ENCODE measurements at regions not wholly inside any gene's neighbourhood (a gene's known extent, or its start where the extent isn't known, plus 50 kb on each side); places are given as distances from the start of the nearest gene placed in this dataset.

DNA sequence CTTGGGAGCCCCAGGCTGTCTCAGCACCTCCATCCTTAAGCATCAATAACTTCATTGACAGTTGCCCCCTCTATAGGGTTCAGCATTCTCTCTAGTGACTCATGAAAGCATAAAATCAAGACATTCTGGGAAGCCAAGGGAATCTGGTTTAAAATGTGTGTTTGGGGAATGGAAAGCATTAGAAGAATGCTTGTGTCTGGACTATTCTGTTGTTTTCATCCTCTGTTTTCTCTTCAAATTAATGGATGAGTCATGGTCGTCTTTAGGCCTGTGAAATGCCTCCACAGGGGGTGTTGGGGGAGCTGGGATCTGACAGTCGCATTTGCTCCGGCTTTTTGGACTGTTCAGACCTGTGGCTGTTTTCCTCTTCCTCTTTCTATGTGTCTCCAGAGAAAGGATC is 279.7 kb downstream of the CDC5L start:
- H3K4me2 ChIP-seq (ENCODE audit: low read length) = peak overlapping the region; percentile 65
- H3K36me3 ChIP-seq (ENCODE audit: insufficient read depth, low read length) = no peaks in the 10 kb centered on the region
- peak overlapping the region; percentile 72 for H3K9ac ChIP-seq (ENCODE audit: low read depth, low read length)
- no peaks in the 10 kb centered on the region for H3K27me3 ChIP-seq (ENCODE audit: control insufficient read depth, insufficient read depth, low read length)
- H3K4me1 ChIP-seq (ENCODE audit: control insufficient read depth, insufficient read depth, low read length) = peaks cover 66% of the 10 kb centered on the region
- peak overlapping the region; percentile 26 for H3K4me3 ChIP-seq (ENCODE audit: low read length)
- H3K9me3 ChIP-seq (replicated peaks; ENCODE audit: low read length) = no peaks in the 10 kb centered on the region

DNA sequence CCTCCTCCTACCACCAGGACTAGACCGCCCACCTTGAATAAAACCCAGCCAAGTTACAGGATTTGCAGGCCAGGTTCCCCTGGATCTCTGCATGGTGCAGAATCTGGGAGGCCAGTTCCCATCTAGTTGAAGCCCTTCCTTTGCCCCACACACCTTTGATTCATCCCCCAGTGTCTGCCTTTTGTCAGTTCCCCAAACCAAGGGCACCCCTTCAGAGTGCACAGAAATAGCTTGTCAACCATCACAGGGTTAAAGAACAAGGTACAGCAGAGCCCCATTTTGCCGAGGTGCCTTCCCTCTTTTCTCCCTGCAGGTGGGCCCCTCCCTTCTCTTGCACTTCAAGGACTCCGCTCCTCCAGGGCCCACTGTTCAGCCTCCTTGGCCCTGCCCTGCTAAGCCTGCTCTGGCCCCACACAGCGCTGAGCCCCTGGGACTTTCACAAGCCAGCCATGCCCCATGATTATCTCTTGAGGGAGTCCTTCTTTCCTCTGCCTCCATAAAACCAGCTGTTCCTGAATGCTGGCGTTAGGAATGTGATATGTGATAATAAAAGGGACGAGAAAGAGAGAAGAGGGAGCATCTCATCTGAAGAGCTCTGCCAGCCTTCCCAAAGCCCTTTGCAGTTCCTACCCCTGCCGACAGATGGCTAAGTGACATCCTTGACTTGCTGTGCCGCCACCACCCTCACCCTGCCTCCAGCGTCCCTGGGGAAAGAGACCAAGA is 280.3 kb downstream of the CDC5L start:
- H3K27me3 ChIP-seq (ENCODE audit: control insufficient read depth, insufficient read depth, low read length) = no peaks in the 10 kb centered on the region
- peak overlapping the region; percentile 26 for H3K4me3 ChIP-seq (ENCODE audit: low read length)
- no peaks in the 10 kb centered on the region for H3K9me3 ChIP-seq (replicated peaks; ENCODE audit: low read length)
- peaks cover 65% of the 10 kb centered on the region for H3K4me1 ChIP-seq (ENCODE audit: control insufficient read depth, insufficient read depth, low read length)
- H3K9ac ChIP-seq (ENCODE audit: low read depth, low read length) = peak overlapping the region; percentile 72
- no peaks in the 10 kb centered on the region for H3K36me3 ChIP-seq (ENCODE audit: insufficient read depth, low read length)
- H3K4me2 ChIP-seq (ENCODE audit: low read length) = peak overlapping the region; percentile 65

DNA sequence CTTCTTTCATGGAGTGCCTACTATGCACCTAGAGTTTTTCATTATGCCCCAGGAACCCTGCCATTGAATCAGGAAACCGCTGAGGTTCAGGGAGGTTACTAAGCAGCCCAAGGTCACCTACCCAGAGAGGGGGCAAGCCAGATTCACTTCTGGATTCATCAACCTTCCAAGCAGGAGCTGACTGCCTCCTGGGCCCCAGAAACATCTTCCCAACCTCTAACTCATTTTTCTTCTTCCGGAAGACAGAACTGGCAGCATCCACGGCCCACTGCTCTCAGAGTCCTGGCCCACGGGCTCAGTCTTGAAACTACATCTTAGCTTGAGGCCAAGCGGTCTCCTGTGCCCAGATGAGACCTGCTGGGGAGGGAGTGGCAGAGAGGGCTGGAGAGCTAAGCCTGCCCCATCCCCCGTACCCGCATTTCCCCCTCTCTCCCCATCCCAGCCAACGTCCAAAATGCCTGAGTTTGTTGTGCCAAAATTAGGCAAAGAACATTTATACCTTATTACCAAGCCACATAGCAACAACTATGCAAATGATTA is 281.0 kb downstream of the CDC5L start:
- no peaks in the 10 kb centered on the region for H3K36me3 ChIP-seq (ENCODE audit: insufficient read depth, low read length)
- no peak overlapping the region for H3K9ac ChIP-seq (ENCODE audit: low read depth, low read length)
- H3K4me1 ChIP-seq (ENCODE audit: control insufficient read depth, insufficient read depth, low read length) = peaks cover 61% of the 10 kb centered on the region
- H3K27me3 ChIP-seq (ENCODE audit: control insufficient read depth, insufficient read depth, low read length) = no peaks in the 10 kb centered on the region
- H3K4me3 ChIP-seq (ENCODE audit: low read length) = no peak overlapping the region
- H3K4me2 ChIP-seq (ENCODE audit: low read length) = no peak overlapping the region
- no peaks in the 10 kb centered on the region for H3K9me3 ChIP-seq (replicated peaks; ENCODE audit: low read length)

DNA sequence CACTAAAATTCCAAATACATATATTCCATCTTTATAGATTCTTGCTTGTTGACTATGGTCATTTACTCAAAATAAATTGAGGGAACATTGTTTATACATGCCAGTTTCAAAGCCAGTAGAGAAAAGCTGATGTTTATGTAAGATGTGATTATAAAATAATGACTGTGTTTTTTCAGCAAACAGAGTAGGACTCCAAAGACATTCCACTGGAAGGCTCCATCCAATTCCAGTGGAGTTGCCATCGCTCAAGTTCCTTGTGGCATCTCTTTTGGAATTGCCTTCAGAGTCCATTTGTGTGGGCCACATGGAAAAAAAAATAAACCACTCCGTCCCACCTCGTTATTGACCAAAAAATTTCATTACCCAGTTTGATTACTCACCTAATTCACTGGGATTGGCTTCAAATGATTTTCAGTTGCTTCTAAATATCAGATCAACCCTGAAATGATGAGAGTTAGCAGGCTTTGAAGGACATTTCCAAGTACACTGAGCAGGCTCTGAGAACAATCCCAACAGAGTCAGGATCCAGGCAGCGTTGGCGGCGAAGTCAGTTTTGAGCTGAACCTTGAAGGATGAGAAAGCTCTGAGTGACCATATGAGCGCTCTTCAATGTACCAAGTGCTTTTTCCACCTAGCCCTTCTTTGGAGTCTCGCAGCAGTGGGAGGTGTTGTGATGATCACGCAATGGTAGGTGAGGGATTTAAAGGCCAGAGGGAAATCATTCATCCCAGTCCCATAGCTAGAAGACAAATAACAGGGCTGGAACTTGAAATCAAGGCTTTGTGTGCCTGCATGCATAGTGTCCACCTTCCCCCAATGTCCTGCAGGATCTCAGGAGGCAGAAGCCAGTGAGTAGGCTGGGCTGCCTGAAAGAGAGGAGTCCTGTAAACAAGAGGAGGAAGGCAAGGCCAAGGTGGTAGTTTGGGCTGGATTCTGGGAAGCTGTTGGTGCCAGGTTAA is 281.7 kb downstream of the CDC5L start:
- Histone ChIP-seq H3K4me3 (ENCODE audit: low read length) (no peak overlapping the region), H3K9ac (ENCODE audit: low read depth, low read length) (no peak overlapping the region), H3K36me3 (ENCODE audit: insufficient read depth, low read length) (no peaks in the 10 kb centered on the region), H3K9me3 (replicated peaks; ENCODE audit: low read length) (no peaks in the 10 kb centered on the region), H3K4me2 (ENCODE audit: low read length) (no peak overlapping the region), H3K27me3 (ENCODE audit: control insufficient read depth, insufficient read depth, low read length) (no peaks in the 10 kb centered on the region), H3K4me1 (ENCODE audit: control insufficient read depth, insufficient read depth, low read length) (peaks cover 53% of the 10 kb centered on the region)

DNA sequence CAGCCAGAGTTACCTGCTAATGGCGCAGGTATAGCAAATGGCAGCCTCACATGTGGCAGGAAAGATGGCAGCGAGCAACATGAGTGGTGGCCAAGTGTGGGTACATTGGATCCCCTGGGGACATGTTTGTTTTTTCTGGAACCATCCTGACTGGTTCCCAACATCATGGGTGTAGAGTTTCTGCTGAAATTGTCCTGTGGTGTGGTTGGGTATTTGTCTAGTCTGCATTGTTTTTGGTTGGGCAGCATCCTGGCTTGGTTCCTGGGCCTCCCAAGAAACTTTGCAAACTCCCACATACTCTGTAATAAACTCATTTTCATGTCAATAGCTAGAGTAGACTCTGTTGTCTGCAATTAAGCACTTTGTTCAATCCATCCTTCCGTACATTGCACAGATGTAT is 282.6 kb downstream of the CDC5L start:
- Histone ChIP-seq H3K4me2 (ENCODE audit: low read length) (no peak overlapping the region), H3K27me3 (ENCODE audit: control insufficient read depth, insufficient read depth, low read length) (no peaks in the 10 kb centered on the region), H3K36me3 (ENCODE audit: insufficient read depth, low read length) (no peaks in the 10 kb centered on the region), H3K9me3 (replicated peaks; ENCODE audit: low read length) (no peaks in the 10 kb centered on the region), H3K4me3 (ENCODE audit: low read length) (no peak overlapping the region), H3K4me1 (ENCODE audit: control insufficient read depth, insufficient read depth, low read length) (peaks cover 52% of the 10 kb centered on the region), H3K9ac (ENCODE audit: low read depth, low read length) (no peak overlapping the region)

- H3K4me3 ChIP-seq (ENCODE audit: low read length) = no peak overlapping the region
- H3K36me3 ChIP-seq (ENCODE audit: insufficient read depth, low read length) = no peaks in the 10 kb centered on the region
- no peaks in the 10 kb centered on the region for H3K27me3 ChIP-seq (ENCODE audit: control insufficient read depth, insufficient read depth, low read length)
- peaks cover 57% of the 10 kb centered on the region for H3K4me1 ChIP-seq (ENCODE audit: control insufficient read depth, insufficient read depth, low read length)
- no peak overlapping the region for H3K4me2 ChIP-seq (ENCODE audit: low read length)
- H3K9ac ChIP-seq (ENCODE audit: low read depth, low read length) = no peak overlapping the region
- no peaks in the 10 kb centered on the region for H3K9me3 ChIP-seq (replicated peaks; ENCODE audit: low read length)
Measured at GRCh38 chr6:44671333-44671732, 283.8 kb downstream of the CDC5L start.

DNA sequence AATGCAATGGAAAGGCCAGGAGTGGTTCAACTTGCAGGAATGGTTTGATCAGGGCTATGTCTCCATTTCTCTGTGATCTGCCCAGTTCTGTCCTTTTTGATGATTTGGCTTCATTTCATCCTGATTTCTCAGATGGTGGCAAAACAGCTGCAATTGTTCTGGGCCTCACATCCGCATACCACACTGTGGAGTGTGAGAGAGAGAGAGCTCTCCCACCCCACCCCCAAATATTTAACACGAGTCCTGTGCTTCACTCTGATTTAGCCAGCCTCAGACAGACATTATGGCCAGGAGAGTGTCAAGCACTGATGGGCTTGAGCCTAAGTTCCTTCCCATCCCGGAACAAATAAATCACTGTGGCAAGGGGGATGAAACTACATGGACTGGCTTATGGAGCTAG is 284.6 kb downstream of the CDC5L start:
- Histone ChIP-seq H3K4me2 (ENCODE audit: low read length) (no peak overlapping the region), H3K27me3 (ENCODE audit: control insufficient read depth, insufficient read depth, low read length) (no peaks in the 10 kb centered on the region), H3K4me3 (ENCODE audit: low read length) (no peak overlapping the region), H3K9ac (ENCODE audit: low read depth, low read length) (no peak overlapping the region), H3K9me3 (replicated peaks; ENCODE audit: low read length) (no peaks in the 10 kb centered on the region), H3K36me3 (ENCODE audit: insufficient read depth, low read length) (no peaks in the 10 kb centered on the region), H3K4me1 (ENCODE audit: control insufficient read depth, insufficient read depth, low read length) (peaks cover 57% of the 10 kb centered on the region)

DNA sequence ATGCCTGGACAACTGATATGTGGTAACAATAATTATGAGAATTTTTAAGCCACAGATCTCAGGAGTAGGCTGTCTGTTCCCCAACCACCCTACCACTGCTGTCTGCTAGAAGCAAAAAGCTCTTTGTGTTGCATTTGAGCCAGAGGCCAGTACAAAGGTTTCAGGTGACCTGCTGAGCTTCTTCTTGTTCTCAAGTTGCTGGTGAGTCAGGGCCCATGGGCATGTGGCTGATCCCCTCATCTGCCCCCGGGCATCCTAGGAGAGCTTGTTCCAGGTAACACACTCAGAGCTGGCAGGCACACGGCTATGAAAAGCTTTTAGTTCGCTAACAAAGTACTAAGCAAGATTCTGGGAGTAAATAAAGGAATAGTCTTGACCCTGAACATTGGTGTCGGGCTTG is 285.3 kb downstream of the CDC5L start:
- Histone ChIP-seq H3K4me3 (ENCODE audit: low read length) (no peak overlapping the region), H3K9me3 (replicated peaks; ENCODE audit: low read length) (no peaks in the 10 kb centered on the region), H3K9ac (ENCODE audit: low read depth, low read length) (no peak overlapping the region), H3K27me3 (ENCODE audit: control insufficient read depth, insufficient read depth, low read length) (no peaks in the 10 kb centered on the region), H3K4me2 (ENCODE audit: low read length) (no peak overlapping the region), H3K36me3 (ENCODE audit: insufficient read depth, low read length) (no peaks in the 10 kb centered on the region), H3K4me1 (ENCODE audit: control insufficient read depth, insufficient read depth, low read length) (peaks cover 57% of the 10 kb centered on the region)

DNA sequence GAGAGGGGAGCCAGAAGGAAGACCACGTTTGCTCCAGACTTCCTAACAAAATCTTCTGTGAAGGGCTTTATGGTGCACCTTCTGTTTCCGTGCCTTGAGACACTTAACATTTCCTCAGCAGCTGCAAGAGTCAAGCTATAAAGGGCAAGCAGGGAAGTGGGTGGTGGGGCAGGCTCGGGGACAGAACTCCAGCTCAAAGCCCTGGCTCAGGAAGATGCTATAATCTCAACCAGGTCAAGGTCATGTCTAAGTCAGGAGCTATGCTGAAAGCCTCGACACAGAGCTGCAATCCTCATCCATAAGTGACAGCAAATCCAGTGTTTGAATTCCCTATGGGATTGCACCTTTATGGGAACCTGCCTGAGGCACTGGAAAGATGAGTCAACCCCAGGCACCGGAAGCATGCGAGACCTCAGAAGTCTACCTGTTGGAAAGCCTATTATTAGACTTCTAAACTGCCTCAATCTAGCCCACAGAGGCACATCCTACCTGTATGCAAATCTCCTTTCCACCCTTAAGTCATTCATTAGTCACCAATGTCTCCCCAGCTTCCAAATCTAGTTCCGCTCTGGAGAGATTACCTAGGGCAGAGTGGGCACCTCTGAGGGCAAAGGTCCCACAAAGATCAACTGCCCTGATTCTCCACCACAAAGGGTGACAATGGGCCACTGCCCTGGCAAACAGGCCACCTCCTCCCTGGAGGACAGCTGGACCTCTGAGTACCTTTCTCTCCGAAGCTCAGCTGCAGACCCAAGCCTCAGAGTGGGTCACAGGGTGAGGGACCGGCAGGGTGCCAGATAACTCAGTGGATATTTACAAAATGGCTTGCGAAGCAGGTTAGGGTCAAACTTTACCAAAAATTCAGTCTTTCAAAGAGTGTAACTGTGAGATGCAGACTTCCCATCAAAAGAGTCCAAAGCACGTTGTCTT is 287.0 kb downstream of the CDC5L start:
- Histone ChIP-seq H3K9me3 (replicated peaks; ENCODE audit: low read length) (no peaks in the 10 kb centered on the region), H3K27me3 (ENCODE audit: control insufficient read depth, insufficient read depth, low read length) (no peaks in the 10 kb centered on the region), H3K4me1 (ENCODE audit: control insufficient read depth, insufficient read depth, low read length) (peaks cover 43% of the 10 kb centered on the region), H3K9ac (ENCODE audit: low read depth, low read length) (no peak overlapping the region), H3K4me2 (ENCODE audit: low read length) (no peak overlapping the region), H3K36me3 (ENCODE audit: insufficient read depth, low read length) (no peaks in the 10 kb centered on the region), H3K4me3 (ENCODE audit: low read length) (no peak overlapping the region)

- H3K4me1 ChIP-seq (ENCODE audit: control insufficient read depth, insufficient read depth, low read length) = peaks cover 49% of the 10 kb centered on the region
- H3K36me3 ChIP-seq (ENCODE audit: insufficient read depth, low read length) = no peaks in the 10 kb centered on the region
- no peak overlapping the region for H3K9ac ChIP-seq (ENCODE audit: low read depth, low read length)
- H3K9me3 ChIP-seq (replicated peaks; ENCODE audit: low read length) = no peaks in the 10 kb centered on the region
- H3K4me2 ChIP-seq (ENCODE audit: low read length) = no peak overlapping the region
- H3K4me3 ChIP-seq (ENCODE audit: low read length) = no peak overlapping the region
- H3K27me3 ChIP-seq (ENCODE audit: control insufficient read depth, insufficient read depth, low read length) = no peaks in the 10 kb centered on the region
Measured at GRCh38 chr6:44675449-44675848, 287.9 kb downstream of the CDC5L start.
